SK-N-SH treated with all-trans-retinoic acid at 6 μM for 48 hours (cell line): ENCODE measurements at regions not wholly inside any gene's neighbourhood (a gene's known extent, or its start where the extent isn't known, plus 50 kb on each side); places are given as distances from the start of the nearest gene placed in this dataset.

ENCODE experiments used
- BACH2 ChIP-seq: fragments of 250-450 bp; sonication (Bioruptor Pico); IDR thresholded peaks from 2 replicates; pipeline ENCODE4 v1.9.0; 2021; ENCODE audit warnings: mild to moderate bottlenecking, borderline replicate concordance
- CSDC2 ChIP-seq: fragments of 250-450 bp; sonication (Bioruptor Pico); IDR thresholded peaks from 2 replicates; pipeline ENCODE4 v1.5.0; 2020; ENCODE audit warnings: mild to moderate bottlenecking, moderate library complexity
- ISL1 ChIP-seq: fragments of 250-450 bp; sonication (Bioruptor Pico); IDR thresholded peaks from 2 replicates; pipeline ENCODE4 v2.1.2; 2022; ENCODE audit warnings: mild to moderate bottlenecking, moderate library complexity
- PATZ1 ChIP-seq: fragments of 250-450 bp; sonication (Bioruptor Pico); IDR thresholded peaks from 2 replicates; pipeline ENCODE4 v1.8.0; 2020; ENCODE audit warnings: mild to moderate bottlenecking, moderate library complexity, borderline replicate concordance
- ZNF70 ChIP-seq: fragments of 450-650 bp; formaldehyde crosslinking; IDR thresholded peaks from 2 replicates; pipeline ENCODE4 v1.5.0; 2020; ENCODE audit warnings: mild to moderate bottlenecking, moderate library complexity

- no peak for TF ChIP-seq CSDC2 (CRISPR knock-in tag)
- TF ChIP-seq ZNF70 (CRISPR knock-in tag), result no peak
- no peak for TF ChIP-seq ISL1
- TF ChIP-seq PATZ1 (CRISPR knock-in tag), result no peak
- no peak for TF ChIP-seq BACH2 (CRISPR knock-in tag)
Observed at GRCh38 chr18:22021701-22022100, 147.7 kb upstream of the GATA6 start.
